ENCODE measurements at regions not wholly inside any gene's neighbourhood (a gene's known extent, or its start where the extent isn't known, plus 50 kb on each side); places are given as distances from the start of the nearest gene placed in this dataset.
A peak's percentile ranks its signal among the peaks of the same experiment; 100 is the strongest.

GRCh38 chr7:114153700-114154099 lies 234.9 kb upstream of the PPP1R3A start:
- no peaks in the 10 kb centered on the region for H3K9me3 ChIP-seq
- DNase-seq (ENCODE audit: low spot score) (no peak), ATAC-seq (ENCODE audit: insufficient number of reproducible peaks, low FRiP score, low read depth) (no peak)
- TF ChIP-seq CTCF (IDR thresholded peaks at IDR 0.05) = no peak
- no peaks in the 10 kb centered on the region for H3K36me3 ChIP-seq
- no peak overlapping the region for H3K27ac ChIP-seq
- peaks cover 0 to 5% of the 10 kb centered on the region in 2 donors for H3K4me1 ChIP-seq (ENCODE audit: control insufficient read depth in 1 of 2, low read depth in 2 of 2)
- H3K4me3 ChIP-seq = no peak overlapping the region
- no peaks in the 10 kb centered on the region for H3K27me3 ChIP-seq (replicated peaks; ENCODE audit: insufficient read depth)

- ATAC-seq (ENCODE audit: insufficient number of reproducible peaks, low FRiP score, low read depth) (no peak), DNase-seq (ENCODE audit: low spot score) (no peak)
- Histone ChIP-seq H3K27me3 (replicated peaks; ENCODE audit: insufficient read depth) (no peaks in the 10 kb centered on the region), H3K27ac (no peak overlapping the region), H3K9me3 (no peaks in the 10 kb centered on the region), H3K4me1 (ENCODE audit: control insufficient read depth in 1 of 2, low read depth in 2 of 2) (peaks cover 0 to 2% of the 10 kb centered on the region in 2 donors), H3K36me3 (no peaks in the 10 kb centered on the region), H3K4me3 (no peak overlapping the region)
- no peak for TF ChIP-seq CTCF (IDR thresholded peaks at IDR 0.05)
Measured at GRCh38 chr7:114152314-114152938, 233.6 kb upstream of the PPP1R3A start.

GRCh38 chr7:114151777-114152176 lies 233.0 kb upstream of the PPP1R3A start:
- no peaks in the 10 kb centered on the region for H3K9me3 ChIP-seq
- TF ChIP-seq CTCF (IDR thresholded peaks at IDR 0.05) = no peak
- H3K4me3 ChIP-seq = peak overlapping the region; percentile 1
- H3K27ac ChIP-seq = no peak overlapping the region
- no peaks in the 10 kb centered on the region for H3K36me3 ChIP-seq
- no peaks in the 10 kb centered on the region for H3K27me3 ChIP-seq (replicated peaks; ENCODE audit: insufficient read depth)
- DNase-seq (ENCODE audit: low spot score) (no peak), ATAC-seq (ENCODE audit: insufficient number of reproducible peaks, low FRiP score, low read depth) (no peak)
- H3K4me1 ChIP-seq (ENCODE audit: control insufficient read depth in 1 of 2, low read depth in 2 of 2) = no peaks in the 10 kb centered on the region

GRCh38 chr7:114150689-114151088 lies 231.9 kb upstream of the PPP1R3A start:
- no peaks in the 10 kb centered on the region for H3K36me3 ChIP-seq
- no peak overlapping the region for H3K4me3 ChIP-seq
- no peak overlapping the region for H3K27ac ChIP-seq
- H3K4me1 ChIP-seq (ENCODE audit: control insufficient read depth in 1 of 2, low read depth in 2 of 2) = no peaks in the 10 kb centered on the region
- H3K9me3 ChIP-seq = no peaks in the 10 kb centered on the region
- TF ChIP-seq CTCF (IDR thresholded peaks at IDR 0.05) = no peak
- DNase-seq (ENCODE audit: low spot score) (no peak), ATAC-seq (ENCODE audit: insufficient number of reproducible peaks, low FRiP score, low read depth) (no peak)
- no peaks in the 10 kb centered on the region for H3K27me3 ChIP-seq (replicated peaks; ENCODE audit: insufficient read depth)

GRCh38 chr7:114148779-114149178 lies 230.0 kb upstream of the PPP1R3A start:
- DNase-seq (ENCODE audit: low spot score) (no peak), ATAC-seq (ENCODE audit: insufficient number of reproducible peaks, low FRiP score, low read depth) (no peak)

More at GRCh38 chr7:114148779-114149178, 230.0 kb upstream of the PPP1R3A start:
- no peak for TF ChIP-seq CTCF (IDR thresholded peaks at IDR 0.05)
- H3K4me3 ChIP-seq = no peak overlapping the region
- H3K36me3 ChIP-seq = no peaks in the 10 kb centered on the region
- no peaks in the 10 kb centered on the region for H3K4me1 ChIP-seq (ENCODE audit: control insufficient read depth in 1 of 2, low read depth in 2 of 2)
- H3K9me3 ChIP-seq = no peaks in the 10 kb centered on the region
- H3K27me3 ChIP-seq (replicated peaks; ENCODE audit: insufficient read depth) = no peaks in the 10 kb centered on the region
- no peak overlapping the region for H3K27ac ChIP-seq
